Kidney (tissue), 13 donors: ENCODE measurements at regions not wholly inside any gene's neighbourhood (a gene's known extent, or its start where the extent isn't known, plus 50 kb on each side); places are given as distances from the start of the nearest gene placed in this dataset.

ENCODE experiments used
- DNase-seq, 5 donors: peaks; one replicate each; pipeline ENCODE4 v3.0.0-alpha.2; 2013 to 2020
- FAIRE-seq: peaks from 2 replicates; lab custom pipeline; 2012; peaks lifted over from hg19 to GRCh38; lab: Jason Lieb, UNC
- H3K27ac ChIP-seq, 2 donors: one replicate each; pipeline ENCODE4 v1.7.0; 2013; ENCODE audit warnings: low read depth in 2 of 2, low read length in 2 of 2, inconsistent platforms in 1 of 2
- H3K27me3 ChIP-seq: one replicate; pipeline ENCODE4 v1.7.1; 2013; ENCODE audit warnings: low read length, inconsistent platforms; ENCODE audit not compliant: control insufficient read depth, insufficient read depth
- H3K36me3 ChIP-seq, 3 donors: one replicate each; pipeline versions ENCODE4 v1.7.0 to v1.7.1; 2013; ENCODE audit warnings: low read length in 3 of 3, control low read depth in 1 of 3, inconsistent platforms in 1 of 3; ENCODE audit not compliant: insufficient read depth in 3 of 3, control insufficient read depth in 2 of 3
- H3K4me1 ChIP-seq, 3 donors: one replicate each; pipeline versions ENCODE4 v1.7.0 to v1.7.1; 2013; ENCODE audit warnings: low read length in 3 of 3, inconsistent platforms in 1 of 3, low read depth in 1 of 3; ENCODE audit not compliant: control insufficient read depth in 2 of 3, insufficient read depth in 2 of 3
- H3K4me3 ChIP-seq, 3 donors: one replicate each; pipeline versions ENCODE4 v1.7.0 to v1.8.1; 2013; ENCODE audit warnings: low read length in 3 of 3, control low read depth in 1 of 3, inconsistent platforms in 1 of 3
- H3K9ac ChIP-seq, 3 donors: one replicate each; pipeline versions ENCODE4 v1.7.0 to v1.7.1; 2013; ENCODE audit warnings: low read length in 3 of 3, control low read depth in 1 of 3, inconsistent platforms in 1 of 3
- H3K9me3 ChIP-seq, 3 donors: one replicate each; pipeline versions ENCODE4 v1.7.0 to v1.7.1; 2013; ENCODE audit warnings: low read length in 3 of 3, control low read depth in 1 of 3, inconsistent platforms in 1 of 3; ENCODE audit not compliant: control insufficient read depth in 2 of 3, insufficient read depth in 1 of 3
- CTCF ChIP-seq: IDR thresholded peaks from 3 replicates; pipeline ENCODE4 v1.5.1; 2012; ENCODE audit warnings: mild to moderate bottlenecking, moderate library complexity, borderline replicate concordance; ENCODE audit not compliant: insufficient read depth; ENCODE audit errors: extremely low read depth
- intact Hi-C: fragments of 100-400 bp; cut with DNase I; formaldehyde crosslinking; loops from one replicate; pipeline ENCODE4 v1.11.1; 2022
- donor health status: control.
- donor health status: control.
- donor health status: control.
- donor health status: control.
- donor health status: control.
- donor health status: DM: yes; HTN: yes; CAD: no.
- donor health status: Normal renal cell carcinoma (clear cell type).

DNA sequence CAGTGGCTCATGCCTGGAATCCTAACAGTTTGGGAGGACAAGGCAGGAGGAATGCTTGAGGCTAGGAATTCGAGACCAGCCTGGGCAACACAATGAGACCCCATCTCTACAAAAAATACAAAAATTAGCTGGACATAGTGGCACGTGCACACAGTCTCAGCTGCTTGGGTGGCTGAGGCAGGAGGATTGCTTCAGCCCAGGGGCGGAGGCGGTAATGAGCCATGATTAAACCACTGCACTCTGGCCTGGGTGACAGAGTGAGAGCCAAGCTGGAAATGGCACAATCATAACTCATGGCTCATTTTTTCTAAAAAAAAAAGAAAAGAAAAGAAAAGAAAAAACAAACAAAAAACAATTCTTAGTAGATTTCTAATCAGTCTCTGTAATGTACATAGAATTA, 446.2 kb downstream of the ELAVL2 start:
- no peak for DNase-seq
- FAIRE-seq: no peak
- Histone ChIP-seq H3K9ac (no peak overlapping the region), H3K4me1 (no peaks in the 10 kb centered on the region), H3K27ac (no peak overlapping the region), H3K9me3 (no peaks in the 10 kb centered on the region), H3K4me3 (no peak overlapping the region), H3K27me3 (no peaks in the 10 kb centered on the region), H3K36me3 (no peaks in the 10 kb centered on the region)
- no peak for TF ChIP-seq CTCF
- intact Hi-C loops: no loop called here

DNA sequence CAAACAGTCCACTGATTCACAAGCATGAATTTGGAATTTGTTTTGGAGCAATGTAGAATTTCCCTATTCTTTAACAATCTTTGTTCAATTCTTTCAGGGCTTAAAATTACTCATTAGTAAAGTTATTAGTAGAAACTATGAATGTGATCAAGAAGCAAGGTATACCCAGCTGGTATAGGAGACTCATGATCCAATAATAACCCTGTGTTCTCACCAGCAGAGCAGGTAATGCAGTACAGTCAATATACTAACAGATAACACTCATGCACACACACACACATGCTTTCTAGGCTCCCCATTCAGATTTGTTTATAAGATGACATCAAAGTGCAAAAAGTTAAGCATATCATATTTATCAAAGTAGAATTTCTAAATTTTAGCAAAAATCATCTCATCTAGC, 445.2 kb downstream of the ELAVL2 start:
- FAIRE-seq: no peak
- Histone ChIP-seq H3K36me3 (no peaks in the 10 kb centered on the region), H3K27me3 (no peaks in the 10 kb centered on the region), H3K9ac (no peak overlapping the region), H3K27ac (no peak overlapping the region), H3K4me1 (no peaks in the 10 kb centered on the region), H3K9me3 (no peaks in the 10 kb centered on the region), H3K4me3 (no peak overlapping the region)
- intact Hi-C loops: no loop called here
- no peak for DNase-seq
- no peak for TF ChIP-seq CTCF

DNA sequence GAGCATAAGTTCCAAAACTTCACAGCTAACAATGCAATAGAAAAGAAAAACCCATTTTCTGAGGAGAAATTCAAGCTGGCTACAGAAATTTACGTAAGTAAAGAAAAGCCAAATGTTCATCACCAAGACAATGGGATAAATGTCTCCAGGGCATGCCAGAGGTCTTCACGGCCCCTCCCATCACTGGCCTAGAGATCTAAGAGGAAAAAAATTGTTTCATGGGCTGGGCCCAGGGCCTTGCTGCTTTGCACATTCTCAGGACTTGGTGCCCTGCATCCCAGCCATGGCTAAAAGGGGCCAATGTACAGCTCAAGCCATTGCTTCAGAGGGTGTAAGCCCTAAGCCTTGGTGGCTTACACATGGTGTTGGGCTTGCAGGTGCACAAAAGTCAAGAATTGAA, 443.6 kb downstream of the ELAVL2 start:
- intact Hi-C loops: no loop called here
- Histone ChIP-seq H3K27me3 (no peaks in the 10 kb centered on the region), H3K4me3 (no peak overlapping the region), H3K4me1 (no peaks in the 10 kb centered on the region), H3K27ac (no peak overlapping the region), H3K9ac (no peak overlapping the region), H3K9me3 (no peaks in the 10 kb centered on the region), H3K36me3 (no peaks in the 10 kb centered on the region)
- DNase-seq: no peak
- no peak for FAIRE-seq
- TF ChIP-seq CTCF: no peak

DNA sequence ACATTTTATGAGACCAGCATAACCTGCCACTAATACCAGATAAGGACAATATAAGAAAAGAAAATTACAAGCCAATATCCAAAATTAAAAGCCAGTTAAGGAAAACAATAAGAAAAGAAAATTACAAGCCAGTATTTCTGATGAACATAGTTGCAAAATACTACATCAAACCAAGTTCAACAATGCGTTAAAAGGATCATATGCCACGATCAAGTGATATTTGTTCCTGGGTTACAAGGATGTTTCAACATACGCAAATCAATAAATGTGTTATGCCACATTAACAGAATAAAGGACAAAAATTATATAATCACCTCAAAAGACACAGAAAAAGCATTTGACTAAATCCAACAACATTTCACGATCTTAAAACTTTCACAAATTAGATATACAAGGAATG, 431.9 kb downstream of the ELAVL2 start:
- FAIRE-seq (no peak), DNase-seq (no peak)
- H3K4me1 ChIP-seq: no peaks in the 10 kb centered on the region
- no peaks in the 10 kb centered on the region for H3K27me3 ChIP-seq
- H3K27ac ChIP-seq: no peak overlapping the region
- H3K36me3 ChIP-seq: no peaks in the 10 kb centered on the region
- intact Hi-C loops: no loop called here
- no peak overlapping the region for H3K9ac ChIP-seq
- H3K4me3 ChIP-seq: no peak overlapping the region
- no peak for TF ChIP-seq CTCF
- H3K9me3 ChIP-seq: peaks cover 0 to 6% (median 0%) of the 10 kb centered on the region in 3 donors
